WTC11 (cell line): ENCODE measurements at regions not wholly inside any gene's neighbourhood (a gene's known extent, or its start where the extent isn't known, plus 50 kb on each side); places are given as distances from the start of the nearest gene placed in this dataset.

Source experiments
- ATAC-seq: fragments of 200-7000 bp; cut with Tn5 transposase; 2 replicates; pipeline ENCODE4 v1.10.0; 2021; ENCODE audit warnings: mild to moderate bottlenecking, moderate library complexity
- CTCF ChIA-PET: fragments of 300-600 bp; sonication (Branson Sonifier 250); formaldehyde crosslinking; loops from one replicate; lab custom pipeline; 2021; ENCODE audit warnings: antibody characterized with exemption; lab: Charles Lee
- POLR2A ChIA-PET: fragments of 350-600 bp; sonication (Branson Sonifier 250); formaldehyde crosslinking; loops from one replicate; lab custom pipeline; 2021; ENCODE audit warnings: antibody characterized with exemption; lab: Charles Lee
- DNase-seq: peaks from one replicate; pipeline ENCODE4 v3.0.0; 2021; ENCODE audit warnings: low spot score
- H3K27ac Mint-ChIP-seq: 2 replicates; pipeline ENCODE4 v1.8.0; 2021; ENCODE audit warnings: mixed read lengths
- H3K27me3 Mint-ChIP-seq: 2 replicates; pipeline ENCODE4 v1.8.0; 2021; ENCODE audit warnings: low read depth, mild to moderate bottlenecking, moderate library complexity, mixed read lengths
- H3K36me3 Mint-ChIP-seq: 2 replicates; pipeline ENCODE4 v1.8.0; 2021; ENCODE audit warnings: mixed read lengths
- H3K4me1 Mint-ChIP-seq: 2 replicates; pipeline ENCODE4 v1.8.0; 2022; ENCODE audit warnings: mixed read lengths
- H3K4me3 Mint-ChIP-seq: 2 replicates; pipeline ENCODE4 v1.8.0; 2021; ENCODE audit warnings: mild to moderate bottlenecking, moderate library complexity, mixed read lengths
- H3K9me3 Mint-ChIP-seq: 2 replicates; pipeline ENCODE4 v1.8.0; 2021; ENCODE audit warnings: mixed read lengths
- AFF4 ChIP-seq: sonication (generic); formaldehyde crosslinking; IDR thresholded peaks from 2 replicates; pipeline ENCODE4 v1.8.1; 2023; ENCODE audit warnings: mild to moderate bottlenecking, missing genetic modification reagents, borderline replicate concordance
- ATF1 ChIP-seq: sonication (generic); formaldehyde crosslinking; IDR thresholded peaks from 2 replicates; pipeline ENCODE4 v1.8.1; 2023; ENCODE audit warnings: mild to moderate bottlenecking, moderate library complexity, missing genetic modification reagents
- CTCF ChIP-seq: fragments of 200-600 bp; IDR thresholded peaks from 2 replicates; pipeline ENCODE4 v1.8.0; 2022; ENCODE audit warnings: antibody characterized with exemption
- ELF4 ChIP-seq: sonication (generic); formaldehyde crosslinking; IDR thresholded peaks from 2 replicates; pipeline ENCODE4 v1.8.1; 2022; ENCODE audit warnings: low read depth, mild to moderate bottlenecking, moderate library complexity, missing genetic modification reagents
- FOXJ3 ChIP-seq: sonication (generic); formaldehyde crosslinking; IDR thresholded peaks from 2 replicates; pipeline ENCODE4 v1.9.0; 2021; ENCODE audit warnings: missing genetic modification reagents, mild to moderate bottlenecking, borderline replicate concordance
- FOXP1 ChIP-seq: sonication (generic); formaldehyde crosslinking; IDR thresholded peaks from 2 replicates; pipeline ENCODE4 v1.8.0; 2022; ENCODE audit warnings: missing genetic modification reagents, mild to moderate bottlenecking, moderate library complexity, borderline replicate concordance
- GTF2I ChIP-seq: fragments of 250-450 bp; sonication (Bioruptor Pico); conservative IDR thresholded peaks from 2 replicates; pipeline ENCODE4 v1.4.0; 2021; ENCODE audit warnings: mild to moderate bottlenecking
- MLX ChIP-seq: sonication (generic); formaldehyde crosslinking; IDR thresholded peaks from 2 replicates; pipeline ENCODE4 v1.8.1; 2023; ENCODE audit warnings: mild to moderate bottlenecking, missing genetic modification reagents, moderate library complexity
- MXD4 ChIP-seq: fragments of 250-450 bp; sonication (Bioruptor Pico); IDR thresholded peaks from 2 replicates; pipeline ENCODE4 v1.8.0; 2021; ENCODE audit warnings: mild to moderate bottlenecking, moderate library complexity, borderline replicate concordance
- MYBL2 ChIP-seq: sonication (generic); formaldehyde crosslinking; IDR thresholded peaks from 2 replicates; pipeline ENCODE4 v1.8.1; 2023; ENCODE audit warnings: mild to moderate bottlenecking, moderate library complexity, missing genetic modification reagents
- NFATC4 ChIP-seq: fragments of 250-450 bp; sonication (Bioruptor Pico); IDR thresholded peaks from 2 replicates; pipeline ENCODE4 v1.9.0; 2021; ENCODE audit warnings: mild to moderate bottlenecking
- NR3C1 ChIP-seq: sonication (generic); formaldehyde crosslinking; conservative IDR thresholded peaks from 2 replicates; pipeline ENCODE4 v1.8.1; 2023; ENCODE audit warnings: low read depth, mild to moderate bottlenecking, missing genetic modification reagents
- OVOL2 ChIP-seq: fragments of 250-450 bp; sonication (Bioruptor Pico); IDR thresholded peaks from 2 replicates; pipeline ENCODE4 v1.9.0; 2021; ENCODE audit warnings: mild to moderate bottlenecking, borderline replicate concordance
- SMAD4 ChIP-seq: sonication (generic); formaldehyde crosslinking; IDR thresholded peaks from 2 replicates; pipeline ENCODE4 v1.8.0; 2022; ENCODE audit warnings: mild to moderate bottlenecking, missing genetic modification reagents
- ZNF281 ChIP-seq: sonication (generic); formaldehyde crosslinking; IDR thresholded peaks from 2 replicates; pipeline ENCODE4 v1.8.0; 2023; ENCODE audit warnings: mild to moderate bottlenecking, missing genetic modification reagents
- ZNF512 ChIP-seq: sonication (generic); formaldehyde crosslinking; IDR thresholded peaks from 2 replicates; pipeline ENCODE4 v1.8.1; 2022; ENCODE audit warnings: missing genetic modification reagents, borderline replicate concordance

GRCh38 chr5:58099257-58099656 is 360.6 kb downstream of the PLK2 start:
- ATAC-seq, result no peak

More at GRCh38 chr5:58099257-58099656, 360.6 kb downstream of the PLK2 start:
- ChIA-PET POLR2A (no interaction called here), CTCF (no interaction called here)
- H3K27ac Mint-ChIP-seq, result no peak overlapping the region
- H3K4me1 Mint-ChIP-seq, result no peaks in the 10 kb centered on the region
- TF ChIP-seq ATF1 (CRISPR knock-in tag) (no peak), MXD4 (CRISPR knock-in tag) (no peak), OVOL2 (CRISPR knock-in tag) (no peak), FOXP1 (no peak), FOXJ3 (CRISPR knock-in tag) (no peak), ZNF281 (CRISPR knock-in tag) (no peak), ELF4 (CRISPR knock-in tag) (no peak), ZNF512 (CRISPR knock-in tag) (no peak), GTF2I (CRISPR knock-in tag) (no peak), AFF4 (CRISPR knock-in tag) (no peak), NFATC4 (CRISPR knock-in tag) (no peak), MYBL2 (no peak), SMAD4 (CRISPR knock-in tag) (no peak), MLX (no peak), NR3C1 (CRISPR knock-in tag) (no peak), CTCF (no peak)
- no peaks in the 10 kb centered on the region for H3K36me3 Mint-ChIP-seq
- DNase-seq, result no peak
- no peak overlapping the region for H3K4me3 Mint-ChIP-seq
- peaks cover 38% of the 10 kb centered on the region for H3K9me3 Mint-ChIP-seq
- H3K27me3 Mint-ChIP-seq, result no peaks in the 10 kb centered on the region
